ENCODE measurements at regions not wholly inside any gene's neighbourhood (a gene's known extent, or its start where the extent isn't known, plus 50 kb on each side); places are given as distances from the start of the nearest gene placed in this dataset.
A peak's percentile ranks its signal among the peaks of the same experiment; 100 is the strongest.
"Not testable (repeated sequence)": the region's sequence is repeated elsewhere in the genome, so short reads cannot be mapped to it uniquely, and the experiment has no call there.

- Mint-ChIP-seq H3K27me3 (peaks cover 0 to 8% (median 5%) of the 10 kb centered on the region in 3 donors), H3K4me3 (no peak overlapping the region), H3K4me1 (no peaks in the 10 kb centered on the region), H3K27ac (no peak overlapping the region), H3K36me3 (peaks cover 0 to 5% of the 10 kb centered on the region in 2 donors), H3K9me3 (peaks cover 4 to 23% (median 5%) of the 10 kb centered on the region in 7 donors)
- no peak for DNase-seq
- no peak for ATAC-seq (ENCODE audit: low read depth in 2 of 2)
Observed at GRCh38 chr4:100340512-100341485, 150.5 kb upstream of the DDIT4L start.

- Mint-ChIP-seq H3K27ac (no peak overlapping the region), H3K9me3 (peaks cover 4 to 32% (median 12%) of the 10 kb centered on the region in 7 donors), H3K4me1 (no peaks in the 10 kb centered on the region), H3K4me3 (no peak overlapping the region), H3K36me3 (peaks cover 0 to 5% of the 10 kb centered on the region in 2 donors), H3K27me3 (peaks cover 0 to 8% (median 5%) of the 10 kb centered on the region in 3 donors)
- ATAC-seq (ENCODE audit: low read depth in 2 of 2), result no peak
- no peak for DNase-seq
Observed at GRCh38 chr4:100339870-100340269, 149.6 kb upstream of the DDIT4L start.

- not testable (repeated sequence) for H3K27ac Mint-ChIP-seq; H3K4me1 Mint-ChIP-seq; H3K4me3 Mint-ChIP-seq; H3K36me3 Mint-ChIP-seq; ATAC-seq (ENCODE audit: low read depth in 2 of 2); DNase-seq
- peaks cover 15 to 34% (median 28%) of the 10 kb centered on the region in 3 donors for H3K27me3 Mint-ChIP-seq
- H3K9me3 Mint-ChIP-seq, result peaks cover 7 to 51% (median 33%) of the 10 kb centered on the region in 7 donors
Observed at GRCh38 chr4:100333491-100333890, 143.2 kb upstream of the DDIT4L start.

- peaks cover 2 to 7% (median 4%) of the 10 kb centered on the region in 7 donors for H3K9me3 Mint-ChIP-seq
- H3K27me3 Mint-ChIP-seq, result peaks cover 0 to 8% (median 4%) of the 10 kb centered on the region in 3 donors
- DNase-seq (no peak), ATAC-seq (ENCODE audit: low read depth in 2 of 2) (no peak)
- no peak overlapping the region for H3K4me3 Mint-ChIP-seq
- H3K27ac Mint-ChIP-seq, result no peak overlapping the region
- H3K36me3 Mint-ChIP-seq, result no peaks in the 10 kb centered on the region
- H3K4me1 Mint-ChIP-seq, result no peaks in the 10 kb centered on the region
Observed at GRCh38 chr4:100317032-100317864, 127.0 kb upstream of the DDIT4L start.

GRCh38 chr4:100314057-100314456, 123.8 kb upstream of the DDIT4L start:
- H3K4me3 Mint-ChIP-seq, result no peak overlapping the region
- H3K9me3 Mint-ChIP-seq, result no peaks in the 10 kb centered on the region
- peaks cover 0 to 8% (median 4%) of the 10 kb centered on the region in 3 donors for H3K27me3 Mint-ChIP-seq
- no peak for DNase-seq
- no peak overlapping the region for H3K27ac Mint-ChIP-seq
- no peaks in the 10 kb centered on the region for H3K4me1 Mint-ChIP-seq
- H3K36me3 Mint-ChIP-seq, result no peaks in the 10 kb centered on the region
- no peak for ATAC-seq (ENCODE audit: low read depth in 2 of 2)

GRCh38 chr4:100312615-100313350, 122.5 kb upstream of the DDIT4L start:
- no peaks in the 10 kb centered on the region for H3K9me3 Mint-ChIP-seq
- no peaks in the 10 kb centered on the region for H3K4me1 Mint-ChIP-seq
- no peaks in the 10 kb centered on the region for H3K36me3 Mint-ChIP-seq
- H3K27me3 Mint-ChIP-seq, result peaks cover 0 to 8% (median 4%) of the 10 kb centered on the region in 3 donors
- ATAC-seq (ENCODE audit: low read depth in 2 of 2) (no peak), DNase-seq (no peak)
- H3K4me3 Mint-ChIP-seq, result no peak overlapping the region
- no peak overlapping the region for H3K27ac Mint-ChIP-seq

GRCh38 chr4:100311181-100311580, 120.9 kb upstream of the DDIT4L start:
- H3K27ac Mint-ChIP-seq, result no peak overlapping the region
- H3K4me1 Mint-ChIP-seq, result no peaks in the 10 kb centered on the region
- ATAC-seq (ENCODE audit: low read depth in 2 of 2) (no peak), DNase-seq (no peak)
- no peaks in the 10 kb centered on the region for H3K9me3 Mint-ChIP-seq
- peaks cover 3 to 7% (median 4%) of the 10 kb centered on the region in 3 donors for H3K27me3 Mint-ChIP-seq
- H3K4me3 Mint-ChIP-seq, result no peak overlapping the region
- no peaks in the 10 kb centered on the region for H3K36me3 Mint-ChIP-seq

GRCh38 chr4:100306018-100306417, 115.8 kb upstream of the DDIT4L start:
- no peaks in the 10 kb centered on the region for H3K36me3 Mint-ChIP-seq
- no peaks in the 10 kb centered on the region for H3K4me1 Mint-ChIP-seq
- H3K27me3 Mint-ChIP-seq, result peaks cover 0 to 12% (median 0%) of the 10 kb centered on the region in 3 donors
- peaks cover 0 to 1% (median 0%) of the 10 kb centered on the region in 7 donors for H3K9me3 Mint-ChIP-seq
- DNase-seq (no peak), ATAC-seq (ENCODE audit: low read depth in 2 of 2) (no peak)
- no peak overlapping the region for H3K4me3 Mint-ChIP-seq
- H3K27ac Mint-ChIP-seq, result peak overlapping the region in 1 of 6 donors; percentile 35

GRCh38 chr4:100302061-100303026, 112.1 kb upstream of the DDIT4L start:
- no peak overlapping the region for H3K27ac Mint-ChIP-seq
- peaks cover 0 to 1% (median 0%) of the 10 kb centered on the region in 7 donors for H3K9me3 Mint-ChIP-seq
- H3K4me1 Mint-ChIP-seq, result no peaks in the 10 kb centered on the region
- DNase-seq, result no peak
- H3K4me3 Mint-ChIP-seq, result no peak overlapping the region
- ATAC-seq (ENCODE audit: low read depth in 2 of 2), result no peak
- H3K36me3 Mint-ChIP-seq, result no peaks in the 10 kb centered on the region
- peaks cover 0 to 10% (median 1%) of the 10 kb centered on the region in 3 donors for H3K27me3 Mint-ChIP-seq

GRCh38 chr4:100299046-100299840, 109.0 kb upstream of the DDIT4L start:
- ATAC-seq (ENCODE audit: low read depth in 2 of 2) (no peak), DNase-seq (no peak)
- Mint-ChIP-seq H3K9me3 (peaks cover 0 to 1% (median 0%) of the 10 kb centered on the region in 7 donors), H3K4me1 (no peaks in the 10 kb centered on the region), H3K27ac (no peak overlapping the region), H3K4me3 (no peak overlapping the region), H3K27me3 (peaks cover 0 to 7% (median 5%) of the 10 kb centered on the region in 3 donors), H3K36me3 (no peaks in the 10 kb centered on the region)

GRCh38 chr4:100295792-100296191, 105.5 kb upstream of the DDIT4L start:
- DNase-seq, result no peak
- ATAC-seq (ENCODE audit: low read depth in 2 of 2), result no peak
- Mint-ChIP-seq H3K4me3 (no peak overlapping the region), H3K27me3 (peaks cover 0 to 7% (median 0%) of the 10 kb centered on the region in 3 donors), H3K9me3 (no peaks in the 10 kb centered on the region), H3K27ac (no peak overlapping the region), H3K36me3 (no peaks in the 10 kb centered on the region), H3K4me1 (no peaks in the 10 kb centered on the region)
